AG04449 (cell line): ENCODE measurements at regions not wholly inside any gene's neighbourhood (a gene's known extent, or its start where the extent isn't known, plus 50 kb on each side); places are given as distances from the start of the nearest gene placed in this dataset.

Experiments used
- CTCF ChIA-PET: fragments of 350-600 bp; formaldehyde crosslinking; extraction: SDS; loops from one replicate; lab custom pipeline; 2021; ENCODE audit warnings: antibody characterized with exemption; lab: Yijun Ruan, JAX
- POLR2A ChIA-PET: fragments of 400-600, 350-600 bp; formaldehyde crosslinking; extraction: SDS; loops from one replicate; lab custom pipeline; 2020; ENCODE audit warnings: antibody characterized with exemption, inconsistent platforms; lab: Yijun Ruan, JAX
- DNase-seq: peaks from one replicate; pipeline ENCODE4 v3.0.0-alpha.2; 2010; ENCODE audit warnings: low read depth, low spot score
- H3K4me3 ChIP-seq: 2 replicates; pipeline ENCODE4 v1.5.1; 2011; ENCODE audit warnings: low read depth, mild to moderate bottlenecking, control low read depth, low read length
- TF ChIP-seq, protein P1 (sequence below): IDR thresholded peaks from one replicate; pipeline ENCODE4 v1.5.1; 2011; ENCODE audit warnings: mild to moderate bottlenecking, moderate library complexity, low read length, control low read depth, inconsistent platforms; ENCODE audit not compliant: insufficient read depth; ENCODE audit errors: missing control alignments

DNA sequence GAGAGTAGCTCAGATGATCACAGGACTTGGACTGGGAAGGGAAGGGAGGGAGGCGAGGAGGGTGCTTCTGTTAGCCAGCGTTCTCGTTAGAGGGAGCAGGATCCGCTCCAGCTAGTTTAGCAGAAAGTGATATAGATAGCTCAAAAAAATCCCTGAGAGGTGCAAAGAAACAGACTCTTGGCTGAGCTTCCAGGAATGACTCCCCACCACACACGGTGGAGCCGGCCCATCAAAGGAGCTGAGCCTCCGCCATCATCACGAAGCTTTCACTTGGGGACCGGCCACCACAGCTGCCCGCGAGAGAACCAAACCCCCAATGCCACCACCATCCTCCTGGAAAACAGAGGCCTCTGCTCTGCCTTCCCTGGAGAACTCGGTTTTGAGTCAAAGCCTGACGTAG lies 124.6 kb upstream of the BCL2L14 start:
- POLR2A ChIA-PET, result no interaction called here
- TF ChIP-seq, protein P1, sequence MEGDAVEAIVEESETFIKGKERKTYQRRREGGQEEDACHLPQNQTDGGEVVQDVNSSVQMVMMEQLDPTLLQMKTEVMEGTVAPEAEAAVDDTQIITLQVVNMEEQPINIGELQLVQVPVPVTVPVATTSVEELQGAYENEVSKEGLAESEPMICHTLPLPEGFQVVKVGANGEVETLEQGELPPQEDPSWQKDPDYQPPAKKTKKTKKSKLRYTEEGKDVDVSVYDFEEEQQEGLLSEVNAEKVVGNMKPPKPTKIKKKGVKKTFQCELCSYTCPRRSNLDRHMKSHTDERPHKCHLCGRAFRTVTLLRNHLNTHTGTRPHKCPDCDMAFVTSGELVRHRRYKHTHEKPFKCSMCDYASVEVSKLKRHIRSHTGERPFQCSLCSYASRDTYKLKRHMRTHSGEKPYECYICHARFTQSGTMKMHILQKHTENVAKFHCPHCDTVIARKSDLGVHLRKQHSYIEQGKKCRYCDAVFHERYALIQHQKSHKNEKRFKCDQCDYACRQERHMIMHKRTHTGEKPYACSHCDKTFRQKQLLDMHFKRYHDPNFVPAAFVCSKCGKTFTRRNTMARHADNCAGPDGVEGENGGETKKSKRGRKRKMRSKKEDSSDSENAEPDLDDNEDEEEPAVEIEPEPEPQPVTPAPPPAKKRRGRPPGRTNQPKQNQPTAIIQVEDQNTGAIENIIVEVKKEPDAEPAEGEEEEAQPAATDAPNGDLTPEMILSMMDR, result no peak
- no peak overlapping the region for H3K4me3 ChIP-seq
- CTCF ChIA-PET, result interaction anchor here (0.6 kb wide), 1 partner anchor 211 kb away, joined by 3 read pairs; no protein-coding TSS in a partner anchor
- DNase-seq, result no peak

- TF ChIP-seq, protein P1, result no peak
- CTCF ChIA-PET, result no interaction called here
- DNase-seq, result no peak
- POLR2A ChIA-PET, result no interaction called here
- H3K4me3 ChIP-seq, result no peak overlapping the region
Measured at GRCh38 chr12:11947213-11947612, 123.5 kb upstream of the BCL2L14 start.

GRCh38 chr12:11949738-11950411 lies 120.9 kb upstream of the BCL2L14 start:
- H3K4me3 ChIP-seq, result no peak overlapping the region
- no peak for DNase-seq
- ChIA-PET CTCF (no interaction called here), POLR2A (no interaction called here)
- TF ChIP-seq, protein P1, result no peak

DNA sequence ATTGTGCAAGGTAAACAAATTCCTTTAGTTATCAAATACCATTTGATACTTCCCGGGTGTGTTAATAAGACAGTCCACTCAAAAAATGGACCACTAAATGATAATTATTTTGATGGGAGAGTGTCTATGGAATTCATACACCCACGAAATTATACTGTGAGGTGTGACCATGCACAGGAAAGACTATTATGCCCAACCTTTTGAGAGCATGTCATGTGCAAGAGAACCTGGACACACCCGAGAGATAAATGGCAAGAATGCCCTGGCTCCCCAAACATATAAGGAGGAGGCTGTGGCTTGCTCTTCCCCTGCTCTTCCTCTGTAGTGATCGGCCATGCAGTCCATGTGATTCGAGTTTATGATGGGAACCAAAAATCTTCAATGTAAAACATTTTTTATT lies 119.5 kb upstream of the BCL2L14 start:
- DNase-seq, result no peak
- CTCF ChIA-PET, result no interaction called here
- POLR2A ChIA-PET, result no interaction called here
- TF ChIP-seq, protein P1, result no peak
- H3K4me3 ChIP-seq, result no peak overlapping the region

DNA sequence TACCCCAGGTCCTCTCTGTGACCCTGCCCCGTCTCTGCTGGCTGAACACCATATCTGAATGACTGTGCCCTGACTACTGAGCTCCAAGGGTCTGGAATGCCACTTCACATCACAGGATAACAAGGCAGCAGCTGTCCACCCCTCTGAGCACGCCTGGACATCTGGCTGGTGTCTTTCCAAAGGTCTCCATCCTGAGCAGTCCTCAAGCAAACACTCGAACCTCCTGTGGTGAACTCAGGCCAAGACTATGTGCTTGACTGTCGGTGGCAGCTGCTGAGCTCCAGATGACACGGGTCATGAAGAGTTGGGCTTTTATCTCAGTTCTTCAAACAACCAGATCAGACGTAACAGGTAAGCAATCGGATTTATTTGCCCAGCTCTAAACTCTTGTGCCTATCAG lies 117.2 kb upstream of the BCL2L14 start:
- no peak for DNase-seq
- H3K4me3 ChIP-seq, result no peak overlapping the region
- POLR2A ChIA-PET, result no interaction called here
- CTCF ChIA-PET, result interaction anchor here (0.9 kb wide), 1 partner anchor 80 kb away, joined by 3 read pairs; no protein-coding TSS in a partner anchor
- TF ChIP-seq, protein P1, result no peak

DNA sequence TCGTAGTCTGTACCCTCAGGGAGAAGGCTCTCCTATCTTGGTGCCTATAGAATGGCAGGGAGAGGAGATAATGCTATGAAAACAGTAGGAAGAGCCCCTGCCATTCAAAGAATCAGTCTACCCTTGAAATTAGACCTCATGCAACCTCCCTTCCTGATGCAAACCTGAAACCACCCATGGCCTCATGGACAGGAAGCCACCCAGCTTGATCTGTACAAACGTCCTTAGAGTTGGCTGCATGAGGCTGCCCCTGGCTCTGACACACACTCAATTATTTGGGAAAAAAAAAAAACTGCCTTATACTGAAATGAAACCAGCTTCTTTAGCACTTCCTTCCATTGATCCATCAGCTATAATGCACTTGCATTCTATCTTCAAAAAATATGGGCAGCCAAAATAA lies 116.6 kb upstream of the BCL2L14 start:
- ChIA-PET CTCF (interaction anchor here (0.6 kb wide), 1 partner anchor 366 kb away, joined by 3 read pairs; no protein-coding TSS in a partner anchor), POLR2A (no interaction called here)
- TF ChIP-seq, protein P1, result no peak
- no peak for DNase-seq
- H3K4me3 ChIP-seq, result no peak overlapping the region
